ENCODE measurements at regions not wholly inside any gene's neighbourhood (a gene's known extent, or its start where the extent isn't known, plus 50 kb on each side); places are given as distances from the start of the nearest gene placed in this dataset.

- TF ChIP-seq TBL1XR1 (IDR thresholded peaks at IDR 0.05; ENCODE audit: low read depth, low read length) (no peak), RFX5 (IDR thresholded peaks at IDR 0.05; ENCODE audit: low read depth, low read length) (no peak), CEBPZ (IDR thresholded peaks at IDR 0.05; ENCODE audit: low read depth, low read length) (no peak), ATF7 (IDR thresholded peaks at IDR 0.05; ENCODE audit: low read depth) (no peak), ZBTB11 (CRISPR knock-in tag; IDR thresholded peaks at IDR 0.05) (no peak), CREM (IDR thresholded peaks at IDR 0.05; ENCODE audit: low read depth) (no peak), SP1 (IDR thresholded peaks at IDR 0.05; ENCODE audit: low read depth, low read length) (no peak)
Measured at GRCh38 chr1:57492586-57493226, 68.8 kb upstream of the DAB1 start (continued).

Measured in GM12878 (cell line).